HG03045 (cell line): ENCODE measurements at regions not wholly inside any gene's neighbourhood (a gene's known extent, or its start where the extent isn't known, plus 50 kb on each side); places are given as distances from the start of the nearest gene placed in this dataset.

ENCODE experiments used
- ATAC-seq: cut with Tn5 transposase; IDR thresholded peaks from one replicate; pipeline ENCODE4 v1.9.1; 2021; ENCODE audit warnings: mild to moderate bottlenecking, moderate library complexity; ENCODE audit not compliant: unreplicated experiment

DNA sequence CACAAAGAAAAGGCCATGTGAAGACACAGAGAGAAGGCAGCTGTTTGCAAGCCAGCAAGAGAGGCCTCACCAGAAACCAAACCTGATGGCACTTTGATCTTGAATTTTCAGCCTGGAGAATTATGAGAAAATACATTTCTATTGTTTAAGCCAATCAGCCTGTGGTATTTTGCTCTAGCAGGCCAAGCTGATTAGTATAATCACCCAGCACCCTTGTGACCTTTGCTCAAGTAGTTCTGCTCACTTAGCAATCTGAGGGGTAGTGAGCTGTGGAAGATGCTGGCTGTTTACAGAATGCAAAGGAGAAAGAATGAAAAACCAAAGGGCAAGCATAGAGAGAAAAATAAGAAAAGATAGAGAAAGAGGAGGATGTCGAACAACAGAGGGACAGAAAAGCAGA, 396.4 kb upstream of the BOD1L1 start:
- no peak for ATAC-seq

DNA sequence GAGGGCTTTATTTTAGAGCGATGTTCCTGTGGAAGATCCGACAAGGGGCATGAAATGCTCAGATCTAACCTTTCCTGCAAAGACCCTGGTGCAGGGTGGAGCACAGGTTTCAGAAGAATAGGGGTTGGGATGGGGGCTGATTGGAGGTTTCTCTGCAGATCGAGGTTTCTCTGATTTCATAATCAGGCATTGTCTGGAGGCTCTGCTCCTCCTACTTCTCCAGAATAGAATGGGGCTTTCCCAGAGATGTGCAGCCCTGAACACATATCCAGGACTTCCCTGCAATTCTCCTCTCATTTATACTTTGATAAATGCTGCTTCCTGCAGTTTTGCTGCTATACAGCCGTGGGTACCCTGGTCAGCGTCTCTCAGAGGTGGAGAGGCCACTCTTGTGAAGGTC, 397.6 kb upstream of the BOD1L1 start:
- ATAC-seq, result no peak

DNA sequence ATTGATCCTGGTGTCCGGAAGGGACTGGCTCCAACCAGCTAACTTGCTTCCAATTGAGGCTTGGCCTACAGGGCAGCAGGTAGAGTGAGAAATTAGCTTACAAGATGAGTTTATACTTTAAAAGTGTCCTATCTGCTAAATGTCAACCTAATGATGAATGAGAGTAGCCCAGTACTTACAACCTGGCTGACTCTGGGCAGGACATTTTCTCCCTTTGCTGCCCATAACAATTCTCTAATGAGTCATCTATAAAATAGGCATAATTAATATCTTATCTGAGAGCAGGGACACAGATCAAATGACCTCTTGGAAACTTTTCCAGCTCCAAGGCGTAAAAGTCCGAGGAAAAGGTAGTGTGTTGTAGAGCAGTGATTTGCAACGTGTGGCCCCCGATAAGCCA, 398.4 kb upstream of the BOD1L1 start:
- no peak for ATAC-seq

DNA sequence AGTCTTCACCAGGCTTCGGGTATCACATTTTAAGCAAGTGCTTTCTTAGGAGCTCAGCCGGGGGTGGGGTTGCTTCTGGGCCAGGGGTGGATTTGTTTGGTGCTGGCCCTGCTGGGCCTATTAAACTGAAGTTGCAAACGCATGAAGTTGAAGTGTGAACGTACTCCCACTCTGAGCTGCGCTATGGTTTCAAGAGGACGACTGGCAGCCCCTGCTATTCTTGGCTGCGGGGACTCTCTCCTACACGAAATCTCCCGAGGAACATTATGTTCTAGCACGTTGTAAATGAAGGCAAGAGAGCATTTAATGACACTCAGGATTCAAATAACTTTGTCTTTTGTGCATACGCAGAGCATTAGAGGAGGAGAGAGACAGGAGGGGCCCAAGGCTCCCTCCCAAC, 401.3 kb upstream of the BOD1L1 start:
- ATAC-seq, result no peak

DNA sequence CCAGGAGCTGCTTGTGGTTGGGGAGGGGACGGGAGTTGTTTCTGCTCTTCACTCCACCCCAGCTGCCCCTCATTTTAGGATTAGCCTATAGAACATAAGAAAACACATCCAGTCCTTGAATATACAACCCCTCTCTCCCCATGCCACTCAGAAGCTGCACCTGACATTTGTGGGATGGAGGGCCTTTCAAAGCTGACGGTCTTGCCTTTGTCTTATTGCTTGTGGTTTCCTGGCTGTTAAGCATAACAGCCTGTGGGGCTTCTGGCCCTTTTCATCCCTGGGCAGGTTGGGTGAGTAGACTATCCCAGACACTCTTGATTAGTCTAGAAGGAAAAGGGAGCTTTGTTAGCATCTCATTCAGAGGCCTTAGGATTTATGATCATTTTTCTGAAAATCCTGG, 407.6 kb upstream of the BOD1L1 start:
- no peak for ATAC-seq

DNA sequence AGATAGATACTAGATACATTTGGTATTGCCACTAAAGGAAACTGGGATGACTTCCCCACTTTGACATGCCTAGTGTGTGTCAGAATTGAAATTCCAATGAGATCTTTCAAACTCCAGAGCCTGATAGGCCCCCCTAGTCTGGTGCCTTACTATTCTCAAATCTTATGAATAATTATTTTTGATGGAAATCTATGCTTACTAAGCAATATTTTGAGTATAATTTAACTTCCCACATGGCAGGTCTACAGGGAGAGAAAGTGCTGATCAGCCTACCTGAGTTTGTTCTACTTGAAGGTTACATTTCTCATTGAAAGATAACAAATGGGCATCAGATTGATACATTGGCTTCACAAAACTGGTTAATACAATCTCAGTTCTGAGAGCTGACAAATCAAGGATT, 415.7 kb upstream of the BOD1L1 start:
- no peak for ATAC-seq

DNA sequence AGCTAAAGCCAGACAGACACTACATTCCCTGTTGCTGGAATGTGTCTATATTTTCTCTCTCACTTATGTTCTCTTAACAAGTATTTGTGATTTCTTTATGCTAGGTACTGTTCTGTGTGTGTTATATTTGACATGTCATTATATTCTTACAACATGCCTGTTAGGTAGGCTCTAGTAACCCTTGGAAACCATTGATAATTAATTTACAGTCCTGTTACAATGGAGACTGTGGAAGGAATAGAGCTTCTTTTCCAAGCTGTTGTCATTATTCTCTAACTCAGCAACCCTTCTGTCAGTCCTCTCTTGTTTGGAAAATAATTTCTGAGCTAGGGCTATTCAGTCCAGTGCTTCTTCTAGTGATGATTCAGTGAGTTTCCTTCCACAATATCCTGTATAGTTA, 419.1 kb upstream of the BOD1L1 start:
- no peak for ATAC-seq

DNA sequence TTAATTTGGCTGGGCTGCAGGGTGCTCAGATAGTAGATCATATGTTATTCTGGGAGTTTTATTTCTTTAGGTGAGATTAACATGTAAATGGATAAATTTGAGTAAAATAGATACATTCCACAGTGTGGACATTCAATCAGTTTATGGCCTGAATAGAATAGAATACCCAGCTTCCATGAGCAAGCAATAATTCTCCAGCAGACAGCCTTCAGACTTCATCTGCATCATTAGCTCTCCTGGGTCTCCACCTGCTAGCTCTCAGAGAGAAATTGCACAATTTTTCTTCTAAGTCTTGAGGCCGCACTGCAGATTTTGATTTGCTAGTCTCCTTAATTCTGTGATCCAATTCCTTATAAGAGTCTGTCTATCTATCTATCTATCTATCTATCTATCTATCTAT, 420.3 kb upstream of the BOD1L1 start:
- ATAC-seq, result no peak

DNA sequence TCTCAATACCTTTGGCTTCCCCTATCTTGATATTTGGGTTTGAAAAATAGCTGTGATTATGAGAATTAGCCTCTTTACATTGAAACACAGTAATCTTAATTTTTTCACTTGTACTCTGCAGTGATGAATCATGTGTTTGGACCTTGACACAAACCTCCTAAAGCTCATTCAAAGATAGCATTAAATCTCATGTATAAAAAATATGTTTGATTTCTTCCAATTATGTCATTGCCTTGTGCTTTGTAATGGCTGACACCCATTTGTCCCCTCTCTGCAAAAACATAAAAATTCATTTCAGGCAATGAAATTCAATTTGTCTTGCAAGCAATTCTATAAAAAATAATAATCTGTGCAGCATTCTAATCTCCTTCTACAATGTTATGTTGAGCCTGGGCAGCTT, 422.4 kb upstream of the BOD1L1 start:
- ATAC-seq, result no peak

DNA sequence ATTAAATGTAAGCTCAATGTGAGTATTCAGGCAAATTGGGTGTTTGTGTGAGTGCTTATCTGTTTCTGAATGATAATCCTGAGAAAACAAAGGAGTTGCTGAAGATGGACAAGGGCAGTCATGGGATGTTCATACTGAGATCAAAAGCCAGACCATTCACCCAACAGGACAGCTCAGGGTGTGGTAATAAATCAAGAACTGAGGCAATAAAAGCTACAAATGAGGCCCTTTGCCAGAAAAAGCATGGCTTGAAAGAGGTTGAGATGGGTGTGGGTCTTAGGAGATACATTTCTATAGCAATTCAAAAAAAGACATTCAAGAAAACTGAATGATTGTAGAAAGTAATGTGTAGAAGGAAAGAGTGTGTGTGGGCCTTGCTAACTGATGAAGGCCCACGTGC, 425.8 kb upstream of the BOD1L1 start:
- ATAC-seq, result no peak

DNA sequence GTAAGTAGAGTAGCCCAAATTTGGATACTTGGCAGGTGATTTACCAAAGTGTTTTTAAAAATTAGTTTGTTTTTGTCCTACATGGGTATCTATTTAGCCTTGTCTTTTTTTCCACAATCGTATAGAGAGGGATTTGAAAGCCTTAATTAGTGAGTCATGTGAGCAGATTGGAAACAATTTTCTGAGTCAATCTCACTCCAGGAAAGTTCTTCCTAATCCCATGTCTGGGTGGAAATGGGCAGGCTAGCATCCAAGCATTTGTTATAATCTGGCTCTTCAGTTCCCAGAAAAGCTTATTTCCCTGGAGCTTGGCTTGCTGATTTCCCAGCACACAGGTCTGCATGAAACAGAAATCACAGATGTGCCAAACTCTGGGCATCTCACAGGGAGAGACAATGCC, 426.9 kb upstream of the BOD1L1 start:
- no peak for ATAC-seq

DNA sequence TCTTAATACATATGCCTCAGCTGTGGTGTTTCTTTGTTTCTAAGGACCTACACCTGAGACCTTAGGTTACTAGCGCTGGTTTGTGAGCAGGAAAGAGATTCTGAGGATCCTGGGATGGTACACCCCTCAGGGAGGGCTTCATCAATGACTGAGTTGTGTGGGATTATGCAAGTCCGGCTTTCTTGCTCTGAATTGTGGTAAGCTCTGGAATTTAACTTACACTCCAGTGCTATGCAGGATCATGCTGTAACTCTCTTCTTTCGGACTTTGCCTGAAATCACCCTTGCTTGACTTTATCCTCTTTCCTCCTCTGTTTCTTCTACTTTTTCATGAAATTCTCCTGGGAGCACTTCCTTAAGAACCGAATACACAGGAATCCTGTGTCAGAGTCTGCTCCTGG, 431.5 kb upstream of the BOD1L1 start:
- no peak for ATAC-seq

DNA sequence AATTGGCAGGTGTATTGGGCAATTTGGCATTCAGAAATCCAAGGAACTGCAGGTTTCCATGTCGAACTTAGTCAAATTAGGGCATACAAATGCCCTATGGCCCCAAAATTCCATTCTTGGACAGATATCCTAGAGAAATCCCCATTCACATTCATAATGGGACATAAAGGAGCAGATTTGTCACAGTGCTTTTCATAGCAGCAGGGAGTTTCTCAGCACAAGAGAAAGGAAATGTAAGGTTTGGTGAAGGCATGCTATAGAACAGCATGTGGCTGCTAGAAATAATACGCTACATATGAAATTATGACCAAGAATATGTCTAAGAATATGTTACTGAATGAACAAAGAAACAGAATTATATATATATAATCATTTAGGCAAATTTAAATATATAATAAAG, 437.5 kb upstream of the BOD1L1 start:
- ATAC-seq, result no peak

DNA sequence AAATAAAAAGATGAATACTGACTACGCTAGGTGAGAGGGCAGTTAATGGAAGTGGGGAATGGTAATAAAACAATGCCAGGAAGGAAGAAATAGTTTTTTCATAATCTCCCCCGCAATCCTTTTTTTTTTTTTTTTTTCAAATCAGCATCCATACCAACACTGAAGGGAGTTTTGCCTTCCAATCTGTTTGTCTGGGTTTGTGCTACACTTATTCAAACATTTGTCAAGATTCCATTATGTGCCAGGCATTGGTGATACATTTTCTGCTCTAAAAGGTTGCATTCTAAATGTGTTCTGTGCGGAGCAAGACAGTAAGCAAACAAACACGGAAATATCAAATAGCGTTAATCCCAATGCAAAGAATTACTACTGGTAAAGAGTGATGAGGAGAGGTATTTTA, 437.9 kb upstream of the BOD1L1 start:
- no peak for ATAC-seq

DNA sequence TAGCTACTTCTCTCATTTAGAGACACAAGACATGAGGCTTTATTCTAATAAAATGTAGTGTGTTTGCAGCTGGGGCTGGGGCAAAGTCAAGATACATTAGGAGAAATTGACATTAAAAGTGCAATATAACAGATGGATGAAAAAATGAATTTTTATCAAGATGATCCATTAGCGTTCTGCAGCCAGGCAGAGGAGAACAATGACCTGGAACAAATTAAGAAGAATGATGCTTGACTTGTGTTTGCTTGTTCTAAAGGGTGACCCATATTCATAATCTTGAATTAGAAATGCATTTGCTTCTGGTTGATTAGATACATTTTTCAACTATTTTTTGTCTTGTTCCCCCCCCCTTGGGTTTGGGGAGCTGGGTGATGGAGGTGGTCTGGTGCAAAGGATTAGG, 439.5 kb upstream of the BOD1L1 start:
- ATAC-seq, result no peak

DNA sequence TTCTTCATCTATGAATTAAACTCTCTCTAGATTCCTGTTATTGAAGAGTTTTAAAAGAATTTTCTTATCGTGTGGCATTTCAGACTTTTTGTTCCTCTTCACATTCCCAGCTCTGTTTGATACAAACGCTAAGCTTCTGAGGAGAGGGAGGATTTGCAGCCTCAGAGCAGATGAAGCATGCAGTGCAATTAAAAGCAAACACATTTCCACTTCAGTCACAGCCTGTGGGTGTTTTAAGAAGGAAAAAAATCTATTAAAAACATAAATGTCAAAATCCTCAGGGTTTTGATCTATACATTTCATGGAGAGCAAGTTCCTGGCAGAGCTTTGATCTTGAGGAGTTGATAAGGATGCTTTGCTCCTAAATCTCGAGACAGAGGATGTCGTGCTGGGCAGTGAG, 442.4 kb upstream of the BOD1L1 start:
- no peak for ATAC-seq

DNA sequence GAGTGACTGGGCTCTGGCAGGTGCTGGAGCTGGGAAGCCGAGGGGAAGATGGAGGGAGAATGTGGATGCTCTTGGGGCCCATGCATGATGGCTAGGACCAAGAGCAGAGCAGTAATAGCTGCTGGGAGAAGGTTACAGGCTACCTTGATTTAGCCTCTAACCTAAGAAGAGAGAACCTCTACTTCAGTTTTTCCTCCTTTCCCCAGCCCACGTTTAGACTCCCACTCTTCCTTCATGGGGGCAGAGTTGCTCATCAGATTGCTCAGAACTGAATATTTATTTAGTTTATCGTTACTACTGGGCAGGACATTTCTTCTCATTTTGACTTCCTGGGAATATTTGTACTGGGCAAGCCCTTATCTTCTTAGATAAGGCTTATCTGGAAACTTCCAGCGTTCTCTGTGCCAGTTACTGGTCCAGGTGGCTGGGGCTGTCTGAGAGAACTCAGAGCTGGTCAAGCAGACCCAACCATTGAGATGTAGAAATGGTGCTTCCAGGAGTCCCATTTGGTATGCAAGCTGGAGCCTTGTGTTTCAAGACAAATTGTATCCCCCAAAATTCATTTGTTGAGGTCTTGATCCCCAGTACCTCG, 442.9 kb upstream of the BOD1L1 start:
- no peak for ATAC-seq

DNA sequence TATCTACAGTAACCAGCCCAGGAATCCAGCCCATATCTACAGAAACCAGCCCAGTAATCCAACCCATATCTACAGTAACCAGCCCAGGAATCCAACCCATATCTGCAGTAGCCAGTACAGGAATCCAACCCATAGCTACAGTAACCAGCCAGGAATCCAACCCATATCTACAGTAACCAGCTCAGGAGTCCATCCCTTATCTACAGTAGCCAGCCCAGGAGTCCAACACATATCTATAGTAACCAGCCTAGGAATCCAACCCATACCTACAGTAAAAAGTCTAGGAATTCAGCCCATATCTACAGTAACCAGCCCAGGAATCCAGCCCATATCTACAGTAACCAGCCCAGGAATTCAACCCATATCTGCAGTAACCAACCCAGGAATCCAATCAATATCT, 445.0 kb upstream of the BOD1L1 start:
- ATAC-seq, result no peak

DNA sequence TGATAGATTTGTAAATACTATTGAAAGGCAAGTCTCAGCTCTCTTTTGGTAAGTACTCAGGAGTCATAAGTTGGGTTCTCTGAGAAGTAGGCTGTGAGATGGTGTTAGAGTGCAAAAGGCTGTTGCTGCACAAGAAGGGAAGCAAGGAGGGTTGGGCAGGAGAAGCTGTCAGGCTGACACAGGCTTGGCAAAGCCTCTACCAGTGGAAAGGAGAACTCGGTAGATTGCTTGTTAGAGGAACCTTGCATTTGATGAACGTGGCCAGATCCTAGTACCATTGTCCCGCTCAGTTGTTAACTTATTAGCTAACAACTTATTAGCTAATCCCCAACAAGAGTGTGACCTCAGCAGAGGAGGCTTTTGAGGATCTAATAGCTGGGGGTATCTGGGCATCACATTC, 449.3 kb upstream of the BOD1L1 start:
- ATAC-seq, result no peak

DNA sequence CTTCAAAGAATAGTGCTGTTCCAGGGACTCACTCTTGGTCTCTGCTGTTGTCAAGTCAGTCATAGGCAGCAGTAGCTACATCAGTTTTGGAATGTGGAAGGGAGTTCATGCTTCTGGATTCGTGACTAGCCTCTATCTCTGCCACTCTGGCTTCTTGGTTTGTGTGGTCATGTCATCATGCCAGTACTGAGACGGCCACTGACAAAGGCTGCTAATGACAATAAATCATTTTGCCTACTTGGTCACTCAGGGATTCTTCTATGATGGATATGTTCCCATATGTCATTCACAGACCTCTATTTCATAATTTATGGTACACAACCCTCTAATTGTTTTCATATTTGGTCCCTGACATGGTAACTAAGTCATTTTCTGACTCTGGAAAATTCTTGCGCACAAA, 450.8 kb upstream of the BOD1L1 start:
- ATAC-seq, result no peak

DNA sequence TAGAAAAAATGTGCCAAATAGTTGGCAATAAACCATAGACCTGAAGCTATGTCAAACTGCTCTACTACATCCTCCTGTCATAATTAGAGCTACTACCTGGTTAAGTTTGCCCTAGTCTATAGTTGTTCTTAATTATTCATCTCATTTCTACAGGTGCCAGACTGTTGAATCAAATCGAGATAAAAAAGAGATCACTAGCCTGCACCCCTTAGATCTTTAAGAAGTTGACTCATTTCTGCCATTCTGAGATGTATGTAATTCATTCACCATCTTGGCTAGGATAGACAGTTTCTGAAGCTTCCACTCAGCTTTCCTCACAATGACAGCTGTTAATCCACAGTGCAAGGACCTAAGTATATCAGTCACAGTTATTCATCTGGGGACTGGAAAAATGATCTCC, 452.1 kb upstream of the BOD1L1 start:
- no peak for ATAC-seq

DNA sequence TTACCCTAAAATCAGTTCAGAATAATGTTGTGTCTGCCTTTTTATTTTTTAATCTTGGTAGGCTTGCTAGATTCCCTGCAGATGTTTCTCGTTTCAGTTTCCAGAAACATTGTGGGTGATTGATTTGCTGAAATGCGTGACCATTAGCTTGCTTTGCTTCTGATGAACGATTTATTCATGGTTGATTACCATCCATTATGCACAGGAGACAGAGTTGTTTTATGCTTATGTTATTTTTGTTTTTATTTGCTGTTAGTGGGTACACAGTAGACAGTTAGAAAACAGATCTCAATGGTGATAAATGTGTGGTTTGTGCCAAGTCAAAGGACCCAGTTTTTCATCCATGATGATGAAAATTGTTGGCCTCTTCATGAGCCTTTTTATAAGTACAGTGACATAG, 455.6 kb upstream of the BOD1L1 start:
- ATAC-seq, result no peak

DNA sequence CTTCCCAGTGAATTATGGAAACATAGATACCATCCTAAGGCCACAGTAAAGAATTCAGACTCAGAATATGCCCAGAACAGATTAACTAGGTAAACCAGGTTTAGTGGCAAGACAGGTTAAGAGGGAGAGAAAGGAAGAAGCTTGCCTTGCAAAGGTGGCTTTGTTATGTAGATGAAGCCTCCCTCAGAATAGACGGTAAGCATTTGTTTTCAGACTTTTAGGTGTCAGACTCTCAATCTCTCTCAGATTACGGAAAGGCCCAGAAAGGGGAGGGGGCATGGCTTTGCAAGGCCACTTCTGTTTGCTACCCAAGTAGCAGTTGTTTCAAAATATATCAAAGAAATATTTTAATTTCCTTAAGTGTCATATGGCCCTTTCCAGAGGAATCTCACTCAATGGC, 457.1 kb upstream of the BOD1L1 start:
- ATAC-seq, result no peak

DNA sequence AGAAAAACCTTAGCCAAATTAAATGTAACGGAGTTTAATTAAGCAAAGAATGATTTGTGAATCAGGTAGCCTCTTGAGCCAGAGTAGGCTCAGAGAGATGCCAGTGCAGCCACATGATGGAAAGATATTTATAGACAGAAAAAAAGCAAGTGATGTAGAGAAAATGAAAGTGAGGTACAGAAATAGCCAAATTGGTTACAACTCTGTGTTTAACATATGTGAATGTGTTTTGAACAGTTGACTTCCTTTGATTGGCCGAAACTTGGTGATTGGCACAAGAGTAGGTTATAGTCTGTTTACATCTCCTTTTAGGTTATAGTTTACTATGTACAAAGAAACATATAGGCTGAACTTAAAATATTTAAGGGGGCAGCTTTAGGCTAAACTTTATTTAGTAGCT, 459.9 kb upstream of the BOD1L1 start:
- peak; percentile 46 for ATAC-seq
